CD4-positive, alpha-beta T cell treated with Interleukin-4 for 4 hours (primary cell): ENCODE measurements at regions not wholly inside any gene's neighbourhood (a gene's known extent, or its start where the extent isn't known, plus 50 kb on each side); places are given as distances from the start of the nearest gene placed in this dataset.
"Not testable (repeated sequence)": the region's sequence is repeated elsewhere in the genome, so short reads cannot be mapped to it uniquely, and the experiment has no call there.

ENCODE experiments used
- DNase-seq: peaks from one replicate; pipeline ENCODE4 v3.0.0-alpha.2; 2020

GRCh38 chr6:144397141-144397540 lies 112.0 kb downstream of the UTRN start:
- DNase-seq = no peak

DNA sequence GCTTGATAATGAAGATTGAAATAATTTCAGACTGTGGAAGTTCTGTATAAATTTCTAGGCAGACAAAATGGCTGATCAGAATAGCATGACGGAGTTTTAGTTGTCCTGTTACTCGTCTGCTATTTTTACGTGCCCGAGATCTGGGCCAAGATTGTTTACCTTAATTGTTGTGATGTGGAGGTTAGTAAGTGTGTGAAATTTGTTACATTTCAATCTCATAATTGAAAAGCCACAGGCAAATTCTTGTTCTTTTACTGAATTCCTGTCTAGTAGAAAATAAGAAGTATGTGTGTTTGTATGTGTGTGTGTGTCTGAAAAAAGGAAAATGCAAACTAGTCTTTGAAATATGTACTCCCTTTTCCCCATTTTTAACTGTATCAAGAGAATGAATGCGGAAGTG lies 115.2 kb downstream of the UTRN start:
- DNase-seq = no peak

DNA sequence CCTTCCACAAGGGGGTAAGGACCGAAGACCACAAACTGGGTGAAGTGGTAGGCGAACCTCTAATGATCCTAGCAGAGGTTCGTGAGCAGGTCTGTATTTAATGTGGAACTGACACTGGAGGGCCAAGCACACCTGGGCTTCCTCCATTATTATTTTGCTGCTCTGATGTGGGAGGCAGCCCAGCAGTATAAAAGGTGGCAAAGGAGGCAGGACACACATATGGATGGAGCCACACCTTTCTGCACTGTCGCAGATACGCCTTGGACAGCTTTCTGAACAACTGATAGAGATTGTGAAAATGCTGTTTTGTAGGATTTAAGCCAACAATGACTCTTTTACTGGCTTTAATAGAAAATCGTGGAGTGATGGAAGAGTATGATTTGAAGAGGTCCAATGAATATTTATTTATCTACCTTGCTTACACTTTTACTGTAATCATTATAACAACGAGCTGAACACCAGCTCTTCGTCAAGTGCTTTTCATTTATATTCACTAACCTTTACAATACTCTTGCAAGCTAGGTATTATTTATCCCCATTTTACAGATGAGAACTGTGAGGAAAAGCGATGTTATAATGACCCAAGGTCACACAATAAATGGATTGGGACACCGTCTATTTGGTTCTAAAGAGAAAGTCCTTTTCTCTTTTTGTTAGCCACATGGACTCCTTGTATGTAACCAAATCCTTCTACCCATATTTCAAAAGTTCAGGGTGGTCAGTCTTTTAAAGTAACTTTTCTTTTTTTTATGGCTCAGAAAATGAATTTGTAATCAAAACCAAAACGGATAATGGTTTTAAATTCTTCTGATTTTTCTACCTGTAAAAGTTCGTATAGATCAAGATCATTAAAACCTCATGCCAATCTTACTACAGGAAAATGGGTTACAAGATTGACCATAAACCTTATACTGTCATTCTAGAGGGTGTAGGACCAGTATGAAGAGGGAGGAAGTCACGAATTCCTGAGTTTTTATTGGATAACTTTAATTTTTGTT lies 116.9 kb downstream of the UTRN start:
- no peak for DNase-seq

GRCh38 chr6:144402750-144403149 lies 117.6 kb downstream of the UTRN start:
- no peak for DNase-seq

DNA sequence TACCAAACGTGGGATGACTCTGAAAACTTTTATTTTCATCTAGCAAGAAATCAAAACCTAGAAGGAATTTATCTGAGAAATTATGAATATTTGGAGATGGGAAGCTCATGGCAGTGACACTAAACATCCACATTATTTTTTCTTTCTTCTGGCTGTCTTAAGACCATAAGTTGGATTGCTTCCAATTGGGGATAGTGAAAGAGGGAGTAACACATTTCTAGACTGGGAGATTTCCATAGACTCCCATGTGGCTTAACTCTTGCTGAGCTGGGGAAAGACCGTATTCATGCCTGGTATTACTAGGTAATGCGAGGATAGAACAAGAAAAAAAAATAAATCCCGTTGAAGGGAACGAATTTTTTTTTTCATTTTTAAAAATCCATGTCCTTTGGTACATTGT lies 120.0 kb downstream of the UTRN start:
- no peak for DNase-seq

- no peak for DNase-seq
Measured at GRCh38 chr6:144406796-144407195, 121.7 kb downstream of the UTRN start.

DNA sequence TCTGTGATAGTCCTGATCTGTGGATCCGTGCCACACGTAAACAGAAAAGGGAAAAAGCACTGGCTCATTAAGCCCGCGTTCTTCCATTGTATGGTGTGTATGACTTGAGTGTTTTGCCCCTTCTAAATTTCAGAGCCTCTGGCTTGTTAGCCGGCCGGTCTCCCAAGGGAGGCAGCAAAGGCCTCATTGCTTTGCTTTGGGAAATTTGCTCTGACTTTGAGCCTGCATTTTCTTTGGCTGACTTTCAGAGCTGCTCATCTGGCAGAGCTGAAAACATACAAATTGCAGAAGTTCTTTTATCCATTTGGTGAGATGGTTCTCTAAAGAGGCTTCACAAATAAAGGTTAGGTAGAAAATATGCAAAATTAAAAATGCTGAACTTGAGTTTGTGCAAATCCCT lies 123.0 kb downstream of the UTRN start:
- DNase-seq = no peak

DNA sequence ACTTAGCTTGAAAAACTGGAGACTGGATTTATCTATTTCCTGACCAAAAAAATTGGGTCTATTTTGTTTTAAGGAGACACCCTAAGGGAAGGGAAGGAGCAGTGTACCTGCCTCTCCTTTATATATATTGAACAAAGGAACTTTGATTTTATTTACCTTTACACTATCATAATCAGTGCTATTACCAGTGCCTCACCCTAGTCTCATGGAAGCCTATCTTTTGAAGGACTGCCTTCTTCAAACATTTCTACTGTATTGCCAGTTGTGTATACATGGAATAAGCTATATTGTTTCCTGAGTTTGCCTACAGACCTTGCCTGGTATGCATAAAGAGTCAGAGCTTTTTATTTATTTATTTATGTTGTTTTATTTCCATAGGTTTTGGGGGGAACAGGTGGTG lies 124.9 kb downstream of the UTRN start:
- no peak for DNase-seq

- not testable (repeated sequence) for DNase-seq
Measured at GRCh38 chr6:144410574-144410973, 125.4 kb downstream of the UTRN start.

DNA sequence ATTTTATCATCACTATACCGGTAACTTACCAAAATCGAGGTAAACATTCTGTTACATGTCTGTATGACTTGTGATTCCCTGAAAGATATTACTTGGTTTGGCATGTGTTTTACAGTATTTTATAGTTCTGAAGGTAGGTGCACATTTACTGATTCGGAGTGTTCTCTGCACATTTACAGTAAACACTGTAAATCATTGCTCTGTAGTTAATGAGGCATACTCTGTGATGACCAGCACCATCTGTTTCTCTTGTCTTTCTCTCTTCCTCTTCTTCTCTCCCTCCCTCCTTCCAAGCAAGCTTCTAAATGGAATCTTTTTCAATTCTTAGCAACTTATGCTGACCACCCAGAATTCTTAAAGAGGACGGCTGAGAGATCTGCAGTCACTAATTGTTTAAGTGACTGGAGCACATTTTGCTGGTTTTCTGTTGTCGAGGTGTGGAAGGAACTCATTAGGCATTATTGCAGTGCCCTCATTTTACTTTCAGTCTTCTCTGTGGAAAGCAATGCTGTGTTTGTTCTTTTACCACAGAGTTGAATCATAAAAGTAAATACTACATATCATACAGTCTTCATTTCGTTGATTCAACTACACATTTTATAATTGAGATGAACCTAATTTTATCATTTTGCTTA lies 126.5 kb downstream of the UTRN start:
- peak; percentile 40 for DNase-seq

DNA sequence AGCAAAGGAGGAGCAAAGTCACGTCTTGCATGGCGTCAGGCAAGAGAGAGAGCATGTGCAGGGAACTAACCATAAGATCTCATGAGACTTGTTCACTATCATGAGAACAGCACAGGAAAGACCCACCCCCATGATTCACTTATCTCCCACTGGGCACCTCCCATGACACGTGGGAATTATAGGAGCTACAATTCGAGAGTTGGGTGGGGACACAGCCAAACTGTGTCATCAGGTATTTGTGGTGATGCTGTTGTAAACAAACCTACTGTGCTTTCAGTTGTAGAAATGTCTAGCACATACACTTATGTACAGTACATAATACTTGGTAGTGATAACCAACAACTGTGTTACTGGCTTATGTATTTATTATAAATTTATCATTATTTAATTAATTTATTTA lies 128.3 kb downstream of the UTRN start:
- peak; percentile 55 for DNase-seq

- DNase-seq = no peak
Measured at GRCh38 chr6:144415014-144415413, 129.9 kb downstream of the UTRN start.

DNA sequence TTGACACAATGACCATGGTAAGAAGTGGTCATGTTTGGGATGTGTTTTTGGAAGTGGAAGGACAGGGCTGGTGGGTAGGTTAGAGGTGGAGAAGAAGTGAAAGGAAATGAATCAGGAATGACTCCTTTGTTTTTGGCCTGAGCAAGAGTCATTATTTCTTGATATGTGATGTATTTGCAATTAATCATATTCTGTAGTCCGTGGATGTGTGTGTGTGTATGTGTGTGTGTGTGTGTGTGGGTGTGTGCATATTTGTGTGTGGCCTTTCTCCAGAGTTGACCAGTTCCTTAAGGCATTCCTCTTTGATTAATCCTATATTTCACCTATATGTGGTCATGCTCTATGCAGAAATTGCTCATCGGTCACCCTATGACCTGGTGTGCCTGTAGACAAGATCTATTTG lies 130.7 kb downstream of the UTRN start:
- no peak for DNase-seq

- DNase-seq = no peak
Measured at GRCh38 chr6:144416244-144416643, 131.1 kb downstream of the UTRN start.

DNA sequence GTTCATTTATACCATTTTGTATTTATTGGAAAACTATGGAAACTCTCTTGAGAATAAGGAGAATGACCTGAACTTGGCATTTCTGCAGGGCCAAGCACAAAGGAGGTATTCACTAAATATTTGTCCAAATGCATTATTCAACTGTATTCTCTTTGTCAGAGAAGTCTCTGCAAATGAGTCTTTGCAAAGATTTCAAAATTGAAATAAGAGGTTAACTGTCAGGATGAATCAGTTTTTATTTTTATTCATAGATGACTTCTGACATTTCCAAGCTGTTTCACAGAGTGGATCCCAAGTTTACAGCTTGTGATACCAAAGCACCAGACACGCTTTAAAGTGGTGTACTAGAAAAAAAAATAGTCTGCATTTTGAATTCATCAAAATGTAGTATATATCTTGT lies 131.6 kb downstream of the UTRN start:
- no peak for DNase-seq

DNA sequence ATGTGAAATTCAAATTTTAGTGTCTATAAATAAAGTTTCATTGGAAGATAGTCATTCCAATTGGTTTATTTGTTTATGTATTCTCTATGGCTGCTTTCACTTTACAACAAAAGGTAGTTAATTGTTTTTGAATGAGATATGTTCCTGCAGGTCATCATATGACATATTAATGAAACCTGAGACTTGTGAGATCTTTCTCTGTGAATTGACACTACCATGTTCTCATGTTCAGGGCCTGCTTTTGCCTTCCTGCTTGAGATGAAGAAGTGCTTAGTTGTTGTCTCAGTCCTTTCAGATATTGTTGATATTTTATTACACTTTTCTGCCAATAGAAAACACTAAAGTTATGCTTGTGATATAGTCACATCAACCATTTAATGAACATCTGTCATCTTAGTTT lies 132.5 kb downstream of the UTRN start:
- DNase-seq = no peak

GRCh38 chr6:144418959-144419545 lies 133.9 kb downstream of the UTRN start:
- DNase-seq = no peak

- no peak for DNase-seq
Measured at GRCh38 chr6:144423167-144423566, 138.0 kb downstream of the UTRN start.

- DNase-seq = no peak
Measured at GRCh38 chr6:144429753-144430152, 144.6 kb downstream of the UTRN start.

DNA sequence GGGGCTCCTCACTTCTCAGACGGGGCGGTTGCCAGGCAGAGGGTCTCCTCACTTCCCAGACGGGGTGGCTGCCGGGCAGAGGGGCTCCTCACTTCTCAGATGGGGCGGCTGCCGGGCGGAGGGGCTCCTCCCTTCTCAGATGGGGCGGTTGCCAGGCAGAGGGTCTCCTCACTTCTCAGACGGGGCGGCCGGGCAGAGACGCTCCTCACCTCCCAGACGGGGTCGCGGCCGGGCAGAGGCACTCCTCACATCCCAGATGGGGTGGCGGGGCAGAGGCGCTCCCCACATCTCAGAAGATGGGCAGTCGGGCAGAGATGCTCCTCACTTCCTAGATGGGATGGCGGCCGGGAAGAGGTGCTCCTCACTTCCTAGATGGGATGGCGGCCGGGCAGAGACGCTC lies 148.3 kb downstream of the UTRN start:
- DNase-seq = not testable (repeated sequence)

GRCh38 chr6:144434308-144434990 lies 149.3 kb downstream of the UTRN start:
- DNase-seq = no peak

GRCh38 chr6:144435602-144436426 lies 150.7 kb downstream of the UTRN start:
- DNase-seq = no peak
